NT2/D1 (cell line): ENCODE measurements at regions not wholly inside any gene's neighbourhood (a gene's known extent, or its start where the extent isn't known, plus 50 kb on each side); places are given as distances from the start of the nearest gene placed in this dataset.

ENCODE experiments used
- DNase-seq: peaks from one replicate; pipeline ENCODE4 v3.0.0-alpha.2; 2011; ENCODE audit warnings: low read depth, low spot score
- H3K27me3 ChIP-seq: 2 replicates; pipeline ENCODE4 v1.6.0; 2011; ENCODE audit warnings: mild to moderate bottlenecking; ENCODE audit not compliant: insufficient read length, insufficient read depth
- H3K36me3 ChIP-seq: 2 replicates; pipeline ENCODE4 v1.6.1; 2011; ENCODE audit warnings: mild to moderate bottlenecking, low read length, mixed read lengths; ENCODE audit not compliant: insufficient read depth, insufficient read length
- H3K4me1 ChIP-seq: 2 replicates; pipeline ENCODE4 v1.5.1; 2011; ENCODE audit not compliant: insufficient read depth, insufficient read length
- H3K4me3 ChIP-seq: 2 replicates; pipeline ENCODE4 v1.5.1; 2011; ENCODE audit warnings: low read depth; ENCODE audit not compliant: insufficient read length
- H3K9ac ChIP-seq: 2 replicates; pipeline ENCODE4 v1.6.0; 2011; ENCODE audit warnings: low read depth; ENCODE audit not compliant: insufficient read length
- H3K9me3 ChIP-seq: 2 replicates; pipeline ENCODE4 v1.5.1; 2011; ENCODE audit warnings: mild to moderate bottlenecking, low read length; ENCODE audit not compliant: insufficient read depth
- SUZ12 ChIP-seq: IDR thresholded peaks from 2 replicates; pipeline ENCODE4 v1.6.1; 2011; ENCODE audit not compliant: insufficient read length, insufficient read depth; ENCODE audit errors: extremely low read depth
- YY1 ChIP-seq: IDR thresholded peaks from 2 replicates; pipeline ENCODE4 v1.6.1; 2011; ENCODE audit not compliant: insufficient read length, insufficient read depth
- ZNF274 ChIP-seq: IDR thresholded peaks from 2 replicates; pipeline ENCODE4 v1.6.1; 2011; ENCODE audit warnings: mild to moderate bottlenecking, low read depth, low read length

DNA sequence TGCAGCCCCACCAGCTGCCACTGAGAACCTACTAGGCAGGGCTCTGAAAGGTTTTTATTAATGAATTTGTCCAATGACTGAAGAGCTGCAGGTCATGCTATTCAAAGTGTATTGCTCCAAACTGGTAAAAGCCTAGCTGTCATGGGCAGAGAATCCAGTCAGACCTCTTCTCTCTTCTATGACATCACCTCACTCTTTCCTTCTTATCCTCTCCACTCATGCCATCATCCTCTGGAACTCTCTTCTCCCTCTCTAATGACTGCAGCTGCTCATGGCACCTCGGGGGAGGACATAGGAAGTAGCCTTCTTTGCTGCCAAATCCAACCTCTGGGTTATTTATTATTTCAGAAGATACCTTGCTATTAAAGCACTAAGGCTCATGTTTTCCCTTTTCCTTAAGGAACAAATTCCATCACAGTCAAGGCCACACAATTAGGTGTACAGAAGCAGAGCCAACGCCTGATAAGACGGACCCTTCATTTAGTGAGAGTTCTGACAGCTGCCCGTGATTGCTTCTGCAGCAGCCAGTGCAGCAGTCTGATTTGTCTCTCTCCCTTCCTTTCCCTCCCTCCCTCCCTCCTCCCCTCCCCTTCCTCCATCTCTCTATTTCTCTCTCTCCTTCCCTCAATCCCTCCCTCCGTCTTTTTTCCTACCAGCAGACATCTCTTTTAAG, 87.0 kb upstream of the ONECUT1 start:
- DNase-seq: no peak
- H3K36me3 ChIP-seq: no peaks in the 10 kb centered on the region
- no peak overlapping the region for H3K9ac ChIP-seq
- TF ChIP-seq YY1 (no peak), ZNF274 (no peak), SUZ12 (no peak)
- H3K27me3 ChIP-seq: no peaks in the 10 kb centered on the region
- no peaks in the 10 kb centered on the region for H3K9me3 ChIP-seq
- H3K4me3 ChIP-seq: no peak overlapping the region
- H3K4me1 ChIP-seq: no peaks in the 10 kb centered on the region

DNA sequence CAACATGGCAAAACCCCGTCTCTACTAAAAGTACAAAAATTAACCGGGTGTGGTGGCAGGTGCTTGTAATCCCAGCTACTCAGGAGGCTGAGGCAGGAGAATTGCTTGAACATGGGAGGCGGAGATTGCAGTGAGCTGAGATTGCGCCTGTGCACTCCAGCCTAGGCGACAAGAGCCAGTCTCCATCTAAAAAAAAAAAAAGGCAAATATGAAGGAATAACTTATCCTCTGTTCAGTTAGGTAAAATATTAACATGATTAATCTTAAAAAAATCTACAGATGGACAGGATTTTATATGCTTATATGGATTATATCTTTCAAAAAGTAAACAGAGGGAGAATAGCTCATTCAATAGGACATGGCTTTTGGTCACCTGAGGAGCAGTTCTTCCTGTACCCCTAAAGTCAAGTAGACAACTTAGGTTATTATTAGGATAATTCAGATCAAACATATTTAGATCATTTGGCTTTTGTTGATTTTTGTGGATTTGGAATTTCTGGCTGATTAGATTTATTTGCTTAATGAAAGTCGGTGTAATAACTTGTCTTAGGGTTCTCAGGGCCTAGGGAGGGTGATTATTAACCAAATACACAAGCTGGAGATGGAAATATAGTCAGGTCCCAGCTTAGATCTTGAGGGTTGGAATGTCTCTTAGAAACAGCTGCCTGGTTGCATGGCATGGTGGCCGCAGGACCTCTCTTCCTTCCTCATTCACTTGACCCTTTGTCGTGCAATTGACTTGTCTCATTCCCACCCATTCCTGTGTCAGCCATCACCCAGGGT, 82.1 kb upstream of the ONECUT1 start:
- TF ChIP-seq YY1: no peak
- TF ChIP-seq SUZ12: no peak
- TF ChIP-seq ZNF274: no peak
- Histone ChIP-seq H3K4me3 (no peak overlapping the region), H3K27me3 (no peaks in the 10 kb centered on the region), H3K4me1 (no peaks in the 10 kb centered on the region), H3K36me3 (no peaks in the 10 kb centered on the region), H3K9me3 (no peaks in the 10 kb centered on the region), H3K9ac (no peak overlapping the region)
- DNase-seq: no peak

GRCh38 chr15:52870015-52870414, 79.9 kb upstream of the ONECUT1 start:
- H3K4me1 ChIP-seq: no peaks in the 10 kb centered on the region
- H3K27me3 ChIP-seq: no peaks in the 10 kb centered on the region
- H3K4me3 ChIP-seq: no peak overlapping the region
- H3K9ac ChIP-seq: no peak overlapping the region
- H3K36me3 ChIP-seq: no peaks in the 10 kb centered on the region
- no peak for TF ChIP-seq YY1
- no peak for TF ChIP-seq SUZ12
- TF ChIP-seq ZNF274: no peak
- no peaks in the 10 kb centered on the region for H3K9me3 ChIP-seq
- no peak for DNase-seq

- H3K9ac ChIP-seq: no peak overlapping the region
- H3K36me3 ChIP-seq: no peaks in the 10 kb centered on the region
- no peaks in the 10 kb centered on the region for H3K4me1 ChIP-seq
- no peak for DNase-seq
- H3K4me3 ChIP-seq: no peak overlapping the region
- H3K27me3 ChIP-seq: no peaks in the 10 kb centered on the region
- H3K9me3 ChIP-seq: no peaks in the 10 kb centered on the region
- TF ChIP-seq ZNF274 (no peak), SUZ12 (no peak), YY1 (no peak)
Observed at GRCh38 chr15:52866698-52867097, 76.6 kb upstream of the ONECUT1 start.

DNA sequence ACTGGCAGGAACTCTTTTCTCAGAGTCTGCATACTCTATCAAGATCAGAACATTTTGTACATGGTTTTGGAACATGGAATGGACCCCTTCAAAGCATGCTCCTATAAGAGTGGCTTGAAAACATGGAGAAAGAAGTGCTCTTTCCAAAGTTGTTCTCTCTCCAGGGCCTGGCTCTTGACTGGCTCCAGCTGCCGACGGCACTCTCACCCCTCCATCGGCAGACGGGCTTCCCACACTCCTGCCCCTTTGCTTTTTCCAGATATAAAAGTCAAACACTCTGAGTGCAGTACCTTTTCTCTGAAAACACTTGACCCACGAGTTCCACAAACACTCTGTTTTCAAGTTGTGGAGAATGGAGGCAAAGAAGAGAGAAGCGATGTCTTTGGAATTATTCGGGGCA, 72.5 kb upstream of the ONECUT1 start:
- Histone ChIP-seq H3K9me3 (no peaks in the 10 kb centered on the region), H3K4me1 (no peaks in the 10 kb centered on the region), H3K36me3 (no peaks in the 10 kb centered on the region), H3K27me3 (no peaks in the 10 kb centered on the region), H3K9ac (no peak overlapping the region), H3K4me3 (no peak overlapping the region)
- no peak for DNase-seq
- TF ChIP-seq YY1 (no peak), SUZ12 (no peak), ZNF274 (no peak)

DNA sequence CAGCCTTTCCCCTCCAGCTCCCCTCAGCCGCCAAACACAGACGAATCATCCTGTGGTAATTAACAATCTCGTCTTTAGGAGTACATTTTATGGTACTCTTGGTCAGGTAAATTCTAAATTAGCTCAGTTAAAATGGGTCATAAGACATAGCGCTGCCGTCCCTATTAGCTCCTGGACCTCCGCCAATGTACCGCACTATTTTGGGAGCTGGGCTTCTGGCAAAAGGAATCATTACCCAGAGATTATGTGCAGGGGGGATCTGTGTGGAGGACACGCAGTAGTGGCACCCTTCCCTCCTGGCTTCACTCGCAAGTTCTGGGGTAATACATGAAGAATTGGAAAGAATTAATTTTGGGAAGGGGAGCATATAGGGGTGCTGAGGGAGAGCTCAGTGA, 68.6 kb upstream of the ONECUT1 start:
- TF ChIP-seq ZNF274 (no peak), SUZ12 (no peak), YY1 (no peak)
- DNase-seq: no peak
- Histone ChIP-seq H3K9ac (no peak overlapping the region), H3K4me1 (no peaks in the 10 kb centered on the region), H3K36me3 (no peaks in the 10 kb centered on the region), H3K9me3 (no peaks in the 10 kb centered on the region), H3K4me3 (no peak overlapping the region), H3K27me3 (no peaks in the 10 kb centered on the region)
